ENCODE measurements at regions not wholly inside any gene's neighbourhood (a gene's known extent, or its start where the extent isn't known, plus 50 kb on each side); places are given as distances from the start of the nearest gene placed in this dataset.

- Histone ChIP-seq H3K36me3 (ENCODE audit: insufficient read depth, low read length) (no peaks in the 10 kb centered on the region), H2AFZ (ENCODE audit: low read depth, low read length) (no peak overlapping the region), H3K4me2 (ENCODE audit: low read length) (no peak overlapping the region), H3K27me3 (ENCODE audit: insufficient read depth, low read depth, low read length) (no peaks in the 10 kb centered on the region), H3K79me2 (replicated peaks; ENCODE audit: insufficient read depth, low read length) (no peaks in the 10 kb centered on the region), H3K9me3 (ENCODE audit: low read length) (peaks cover 7% of the 10 kb centered on the region), H3K9ac (ENCODE audit: low read length) (no peak overlapping the region), H3F3A (ENCODE audit: insufficient read depth, low read length, poor library complexity, severe bottlenecking) (no peaks in the 10 kb centered on the region), H4K20me1 (ENCODE audit: insufficient read depth) (no peaks in the 10 kb centered on the region), H3K9me2 (ENCODE audit: insufficient read depth, low read length) (no peaks in the 10 kb centered on the region), H3K27ac (ENCODE audit: low read length) (no peak overlapping the region), H3K4me3 (ENCODE audit: low read length) (no peak overlapping the region)
- TF ChIP-seq SMC3 (conservative IDR thresholded peaks at IDR 0.05; ENCODE audit: poor library complexity) (no peak), CTCF (IDR thresholded peaks at IDR 0.05; ENCODE audit: poor library complexity, severe bottlenecking) (no peak), MXI1 (conservative IDR thresholded peaks at IDR 0.05; ENCODE audit: poor library complexity, severe bottlenecking) (no peak), POLR2AphosphoS5 (IDR thresholded peaks at IDR 0.05) (no peak), EZH2 (IDR thresholded peaks at IDR 0.05; ENCODE audit: borderline replicate concordance, insufficient read depth, low read length, poor library complexity, severe bottlenecking) (no peak), TAF1 (IDR thresholded peaks at IDR 0.05; ENCODE audit: low read depth) (no peak), REST (IDR thresholded peaks at IDR 0.05; ENCODE audit: borderline replicate concordance) (no peak), EP300 (conservative IDR thresholded peaks at IDR 0.05; ENCODE audit: poor library complexity, severe bottlenecking) (no peak), RAD21 (conservative IDR thresholded peaks at IDR 0.05) (no peak)
These were observed 71.9 kb upstream of the HABP2 start for GRCh38 chr10:113480851-113481502.

GRCh38 chr10:113484487-113484886 is 68.4 kb upstream of the HABP2 start:
- TF ChIP-seq CTCF (IDR thresholded peaks at IDR 0.05; ENCODE audit: poor library complexity, severe bottlenecking) (no peak), RAD21 (conservative IDR thresholded peaks at IDR 0.05) (no peak), EP300 (conservative IDR thresholded peaks at IDR 0.05; ENCODE audit: poor library complexity, severe bottlenecking) (no peak), EZH2 (IDR thresholded peaks at IDR 0.05; ENCODE audit: borderline replicate concordance, insufficient read depth, low read length, poor library complexity, severe bottlenecking) (no peak), POLR2AphosphoS5 (IDR thresholded peaks at IDR 0.05) (no peak), SMC3 (conservative IDR thresholded peaks at IDR 0.05; ENCODE audit: poor library complexity) (no peak), MXI1 (conservative IDR thresholded peaks at IDR 0.05; ENCODE audit: poor library complexity, severe bottlenecking) (no peak), TAF1 (IDR thresholded peaks at IDR 0.05; ENCODE audit: low read depth) (no peak), REST (IDR thresholded peaks at IDR 0.05; ENCODE audit: borderline replicate concordance) (no peak)
- H3K9me3 ChIP-seq (ENCODE audit: low read length): peaks cover 6% of the 10 kb centered on the region
- H3K79me2 ChIP-seq (replicated peaks; ENCODE audit: insufficient read depth, low read length): no peaks in the 10 kb centered on the region
- no peaks in the 10 kb centered on the region for H3F3A ChIP-seq (ENCODE audit: insufficient read depth, low read length, poor library complexity, severe bottlenecking)
- H3K9ac ChIP-seq (ENCODE audit: low read length): no peak overlapping the region
- no peaks in the 10 kb centered on the region for H3K36me3 ChIP-seq (ENCODE audit: insufficient read depth, low read length)
- no peaks in the 10 kb centered on the region for H4K20me1 ChIP-seq (ENCODE audit: insufficient read depth)
- H2AFZ ChIP-seq (ENCODE audit: low read depth, low read length): no peak overlapping the region
- no peaks in the 10 kb centered on the region for H3K9me2 ChIP-seq (ENCODE audit: insufficient read depth, low read length)
- H3K27me3 ChIP-seq (ENCODE audit: insufficient read depth, low read depth, low read length): no peaks in the 10 kb centered on the region
- H3K27ac ChIP-seq (ENCODE audit: low read length): no peak overlapping the region
- no peak overlapping the region for H3K4me3 ChIP-seq (ENCODE audit: low read length)
- no peak overlapping the region for H3K4me2 ChIP-seq (ENCODE audit: low read length)
